22Rv1 (cell line): ENCODE measurements at regions not wholly inside any gene's neighbourhood (a gene's known extent, or its start where the extent isn't known, plus 50 kb on each side); places are given as distances from the start of the nearest gene placed in this dataset.

Experiments
- ZFX ChIP-seq: fragments of 450-650 bp; IDR thresholded peaks from 2 replicates; pipeline ENCODE4 v1.6.1; 2017; ENCODE audit warnings: antibody characterized with exemption, borderline replicate concordance
- TF ChIP-seq, protein P1 (sequence below): fragments of 450-650 bp; IDR thresholded peaks from 2 replicates; pipeline ENCODE4 v1.5.1; 2017; ENCODE audit warnings: mild to moderate bottlenecking

DNA sequence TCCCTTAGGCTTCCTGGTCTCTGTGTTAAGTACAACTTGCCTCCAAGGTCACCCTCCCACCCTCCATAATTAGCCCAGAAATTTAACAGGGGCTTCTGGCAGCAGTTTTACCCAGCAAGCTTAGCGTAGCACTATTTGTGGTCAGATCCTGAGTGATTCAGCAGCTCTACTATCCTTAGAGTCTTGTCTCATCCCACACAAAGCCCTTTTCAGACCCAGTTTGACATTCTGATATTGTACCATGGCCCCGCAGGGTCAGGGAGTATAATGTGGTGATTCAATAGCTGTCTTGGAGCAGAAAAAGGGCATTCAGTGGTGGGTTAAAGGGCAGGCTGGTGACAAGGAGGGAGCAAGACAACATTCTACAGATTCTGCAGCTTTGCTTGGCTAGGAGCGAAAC lies 153.8 kb upstream of the DDHD1 start:
- TF ChIP-seq, protein P1, sequence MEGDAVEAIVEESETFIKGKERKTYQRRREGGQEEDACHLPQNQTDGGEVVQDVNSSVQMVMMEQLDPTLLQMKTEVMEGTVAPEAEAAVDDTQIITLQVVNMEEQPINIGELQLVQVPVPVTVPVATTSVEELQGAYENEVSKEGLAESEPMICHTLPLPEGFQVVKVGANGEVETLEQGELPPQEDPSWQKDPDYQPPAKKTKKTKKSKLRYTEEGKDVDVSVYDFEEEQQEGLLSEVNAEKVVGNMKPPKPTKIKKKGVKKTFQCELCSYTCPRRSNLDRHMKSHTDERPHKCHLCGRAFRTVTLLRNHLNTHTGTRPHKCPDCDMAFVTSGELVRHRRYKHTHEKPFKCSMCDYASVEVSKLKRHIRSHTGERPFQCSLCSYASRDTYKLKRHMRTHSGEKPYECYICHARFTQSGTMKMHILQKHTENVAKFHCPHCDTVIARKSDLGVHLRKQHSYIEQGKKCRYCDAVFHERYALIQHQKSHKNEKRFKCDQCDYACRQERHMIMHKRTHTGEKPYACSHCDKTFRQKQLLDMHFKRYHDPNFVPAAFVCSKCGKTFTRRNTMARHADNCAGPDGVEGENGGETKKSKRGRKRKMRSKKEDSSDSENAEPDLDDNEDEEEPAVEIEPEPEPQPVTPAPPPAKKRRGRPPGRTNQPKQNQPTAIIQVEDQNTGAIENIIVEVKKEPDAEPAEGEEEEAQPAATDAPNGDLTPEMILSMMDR: no peak
- TF ChIP-seq ZFX: no peak
